ENCODE measurements at regions not wholly inside any gene's neighbourhood (a gene's known extent, or its start where the extent isn't known, plus 50 kb on each side); places are given as distances from the start of the nearest gene placed in this dataset.

- no peak for DNase-seq (ENCODE audit: low read depth in 2 of 2, low spot score in 1 of 2)
These were observed 268.0 kb upstream of the ZMIZ1 start for GRCh38 chr10:78800535-78801320.

- no peak for DNase-seq (ENCODE audit: low read depth in 2 of 2, low spot score in 1 of 2)
These were observed 266.3 kb upstream of the ZMIZ1 start for GRCh38 chr10:78802431-78802830.

GRCh38 chr10:78802866-78803265, 265.9 kb upstream of the ZMIZ1 start:
- DNase-seq (ENCODE audit: low read depth in 2 of 2, low spot score in 1 of 2), result no peak

GRCh38 chr10:78803710-78804109, 265.1 kb upstream of the ZMIZ1 start:
- no peak for DNase-seq (ENCODE audit: low read depth in 2 of 2, low spot score in 1 of 2)

GRCh38 chr10:78804411-78805032, 264.2 kb upstream of the ZMIZ1 start:
- no peak for DNase-seq (ENCODE audit: low read depth in 2 of 2, low spot score in 1 of 2)

- DNase-seq (ENCODE audit: low read depth in 2 of 2, low spot score in 1 of 2), result no peak
These were observed 263.6 kb upstream of the ZMIZ1 start for GRCh38 chr10:78805176-78805575.

GRCh38 chr10:78806681-78807221, 262.0 kb upstream of the ZMIZ1 start:
- DNase-seq (ENCODE audit: low read depth in 2 of 2, low spot score in 1 of 2), result no peak

- DNase-seq (ENCODE audit: low read depth in 2 of 2, low spot score in 1 of 2), result no peak
These were observed 261.1 kb upstream of the ZMIZ1 start for GRCh38 chr10:78807504-78808203.

GRCh38 chr10:78808286-78808685, 260.5 kb upstream of the ZMIZ1 start:
- DNase-seq (ENCODE audit: low read depth in 2 of 2, low spot score in 1 of 2), result no peak

GRCh38 chr10:78808736-78809367, 259.9 kb upstream of the ZMIZ1 start:
- no peak for DNase-seq (ENCODE audit: low read depth in 2 of 2, low spot score in 1 of 2)

GRCh38 chr10:78811174-78811573, 257.6 kb upstream of the ZMIZ1 start:
- DNase-seq (ENCODE audit: low read depth in 2 of 2, low spot score in 1 of 2), result no peak

- no peak for DNase-seq (ENCODE audit: low read depth in 2 of 2, low spot score in 1 of 2)
These were observed 256.0 kb upstream of the ZMIZ1 start for GRCh38 chr10:78812571-78813318.

- no peak for DNase-seq (ENCODE audit: low read depth in 2 of 2, low spot score in 1 of 2)
These were observed 255.2 kb upstream of the ZMIZ1 start for GRCh38 chr10:78813526-78813925.

GRCh38 chr10:78813998-78814399, 254.8 kb upstream of the ZMIZ1 start:
- no peak for DNase-seq (ENCODE audit: low read depth in 2 of 2, low spot score in 1 of 2)

- no peak for DNase-seq (ENCODE audit: low read depth in 2 of 2, low spot score in 1 of 2)
These were observed 254.4 kb upstream of the ZMIZ1 start for GRCh38 chr10:78814407-78814806.

- no peak for DNase-seq (ENCODE audit: low read depth in 2 of 2, low spot score in 1 of 2)
These were observed 252.9 kb upstream of the ZMIZ1 start for GRCh38 chr10:78815702-78816334.

GRCh38 chr10:78817361-78817760, 251.4 kb upstream of the ZMIZ1 start:
- DNase-seq (ENCODE audit: low read depth in 2 of 2, low spot score in 1 of 2), result no peak

GRCh38 chr10:78817804-78818203, 251.0 kb upstream of the ZMIZ1 start:
- DNase-seq (ENCODE audit: low read depth in 2 of 2, low spot score in 1 of 2), result no peak

- DNase-seq (ENCODE audit: low read depth in 2 of 2, low spot score in 1 of 2), result no peak
These were observed 249.3 kb upstream of the ZMIZ1 start for GRCh38 chr10:78819361-78820006.

- DNase-seq (ENCODE audit: low read depth in 2 of 2, low spot score in 1 of 2), result no peak
These were observed 248.8 kb upstream of the ZMIZ1 start for GRCh38 chr10:78820007-78820362.
